Superior temporal gyrus (tissue), 1 donor: ENCODE measurements at regions not wholly inside any gene's neighbourhood (a gene's known extent, or its start where the extent isn't known, plus 50 kb on each side); places are given as distances from the start of the nearest gene placed in this dataset.

ENCODE experiments used
- DNase-seq: peaks from one replicate; pipeline ENCODE4 v3.0.0-alpha.2; 2016; ENCODE audit errors: extremely low spot score

GRCh38 chr5:144060598-144060997 is 109.9 kb downstream of the YIPF5 start:
- DNase-seq: no peak

GRCh38 chr5:144065786-144066185 is 104.7 kb downstream of the YIPF5 start:
- DNase-seq: no peak

- DNase-seq: no peak
Observed at GRCh38 chr5:144072518-144072927, 97.9 kb downstream of the YIPF5 start.

- no peak for DNase-seq
Observed at GRCh38 chr5:144076521-144077083, 93.9 kb downstream of the YIPF5 start.

- DNase-seq: no peak
Observed at GRCh38 chr5:144083185-144083584, 87.3 kb downstream of the YIPF5 start.

GRCh38 chr5:144084971-144085370 is 85.5 kb downstream of the YIPF5 start:
- DNase-seq: no peak

GRCh38 chr5:144085381-144085780 is 85.1 kb downstream of the YIPF5 start:
- no peak for DNase-seq

- no peak for DNase-seq
Observed at GRCh38 chr5:144086295-144086694, 84.2 kb downstream of the YIPF5 start.

GRCh38 chr5:144087576-144087975 is 82.9 kb downstream of the YIPF5 start:
- no peak for DNase-seq

- no peak for DNase-seq
Observed at GRCh38 chr5:144088206-144089064, 82.0 kb downstream of the YIPF5 start.

GRCh38 chr5:144089401-144090021 is 80.9 kb downstream of the YIPF5 start:
- DNase-seq: no peak

- DNase-seq: no peak
Observed at GRCh38 chr5:144092508-144092907, 78.0 kb downstream of the YIPF5 start.

GRCh38 chr5:144093400-144093799 is 77.1 kb downstream of the YIPF5 start:
- DNase-seq: no peak

GRCh38 chr5:144093868-144094267 is 76.6 kb downstream of the YIPF5 start:
- no peak for DNase-seq

- no peak for DNase-seq
Observed at GRCh38 chr5:144100702-144101101, 69.8 kb downstream of the YIPF5 start.

- DNase-seq: no peak
Observed at GRCh38 chr5:144101616-144102015, 68.8 kb downstream of the YIPF5 start.

GRCh38 chr5:144102361-144102760 is 68.1 kb downstream of the YIPF5 start:
- no peak for DNase-seq

- no peak for DNase-seq
Observed at GRCh38 chr5:144102979-144103378, 67.5 kb downstream of the YIPF5 start.

GRCh38 chr5:144103611-144104485 is 66.6 kb downstream of the YIPF5 start:
- no peak for DNase-seq

GRCh38 chr5:144105371-144105770 is 65.1 kb downstream of the YIPF5 start:
- no peak for DNase-seq

GRCh38 chr5:144108131-144108530 is 62.3 kb downstream of the YIPF5 start:
- DNase-seq: no peak
